ENCODE measurements at regions not wholly inside any gene's neighbourhood (a gene's known extent, or its start where the extent isn't known, plus 50 kb on each side); places are given as distances from the start of the nearest gene placed in this dataset.

GRCh38 chr6:133034509-133035206, 206.5 kb upstream of the EYA4 start:
- TF ChIP-seq CTCF (IDR thresholded peaks at IDR 0.05; ENCODE audit: low read length) (no peak), EZH2 (IDR thresholded peaks at IDR 0.05; ENCODE audit: borderline replicate concordance, low read length) (no peak)

All from OCI-LY1 (cell line).